HG02943 (cell line): ENCODE measurements at regions not wholly inside any gene's neighbourhood (a gene's known extent, or its start where the extent isn't known, plus 50 kb on each side); places are given as distances from the start of the nearest gene placed in this dataset.

Source experiments
- ATAC-seq: cut with Tn5 transposase; IDR thresholded peaks from one replicate; pipeline ENCODE4 v1.9.1; 2021; ENCODE audit warnings: mild to moderate bottlenecking, low read depth, moderate library complexity; ENCODE audit not compliant: unreplicated experiment

DNA sequence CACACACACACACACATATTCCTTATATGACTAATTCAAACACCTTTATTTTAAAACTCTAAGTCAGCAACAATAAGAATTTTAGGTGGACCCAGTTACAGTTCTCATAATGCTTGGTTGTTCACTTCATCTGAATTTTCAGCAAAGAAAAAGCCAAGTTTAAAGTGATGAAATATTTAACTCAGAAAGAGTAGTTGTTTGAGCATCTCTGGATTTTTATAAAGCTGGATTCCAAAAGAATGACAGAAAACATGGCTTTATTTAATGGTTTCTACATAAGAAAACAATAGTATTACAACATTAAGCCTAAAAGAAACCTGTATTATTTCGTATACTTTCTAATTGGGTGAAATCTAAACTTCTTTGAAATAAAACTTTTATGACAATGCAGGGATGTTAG lies 54.2 kb upstream of the ADAMTS5 start:
- no peak for ATAC-seq

DNA sequence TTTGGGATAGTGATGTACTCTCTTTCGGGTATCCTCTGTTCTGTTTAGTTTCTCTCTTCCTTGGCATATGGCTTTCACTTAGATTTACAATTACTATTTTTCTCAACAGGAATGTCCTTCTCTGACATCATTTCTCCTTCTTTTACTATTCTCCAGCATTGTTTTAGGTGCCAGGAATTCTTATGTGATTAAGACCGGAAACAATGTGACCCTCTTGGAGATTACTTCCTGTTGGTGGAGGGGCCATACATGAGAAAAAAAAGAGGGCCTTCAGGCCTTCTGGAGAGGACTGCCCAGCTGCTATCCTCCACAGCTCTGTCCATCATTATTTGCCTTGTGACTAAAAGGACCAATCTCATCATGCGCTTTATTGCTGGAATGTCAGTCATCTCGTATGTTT lies 50.4 kb upstream of the ADAMTS5 start:
- ATAC-seq = no peak
